ENCODE measurements at regions not wholly inside any gene's neighbourhood (a gene's known extent, or its start where the extent isn't known, plus 50 kb on each side); places are given as distances from the start of the nearest gene placed in this dataset.

GRCh38 chrX:68908071-68908470 is 79.2 kb downstream of the EFNB1 start:
- TF ChIP-seq CTCF (IDR thresholded peaks at IDR 0.05), result no peak
- H3K4me3 ChIP-seq, result no peak overlapping the region
- intact Hi-C loops (cut with DNase I), result no loop called here

GRCh38 chrX:68902706-68903504 is 74.1 kb downstream of the EFNB1 start:
- no peak for TF ChIP-seq CTCF (IDR thresholded peaks at IDR 0.05)
- Histone ChIP-seq H3K27ac (no peak overlapping the region), H3K36me3 (no peaks in the 10 kb centered on the region), H3K9ac (ENCODE audit: low read depth in 2 of 2, low read length in 2 of 2) (no peak overlapping the region), H3K4me3 (no peak overlapping the region), H3K4me1 (no peaks in the 10 kb centered on the region), H3K27me3 (no peaks in the 10 kb centered on the region), H3K9me3 (no peaks in the 10 kb centered on the region)
- intact Hi-C loops (cut with DNase I), result no loop called here
- DNase-seq, result no peak

More at GRCh38 chrX:68908071-68908470, 79.2 kb downstream of the EFNB1 start:
- Histone ChIP-seq H3K9me3 (no peaks in the 10 kb centered on the region), H3K27me3 (no peaks in the 10 kb centered on the region), H3K36me3 (no peaks in the 10 kb centered on the region), H3K27ac (no peak overlapping the region), H3K4me1 (no peaks in the 10 kb centered on the region), H3K9ac (ENCODE audit: low read depth in 2 of 2, low read length in 2 of 2) (no peak overlapping the region)
- DNase-seq, result no peak

- TF ChIP-seq CTCF (IDR thresholded peaks at IDR 0.05), result no peak
- no peak for DNase-seq
- intact Hi-C loops (cut with DNase I), result no loop called here
Measured at GRCh38 chrX:68901519-68901918, 72.7 kb downstream of the EFNB1 start.

GRCh38 chrX:68898598-68898997 is 69.8 kb downstream of the EFNB1 start:
- Histone ChIP-seq H3K36me3 (no peaks in the 10 kb centered on the region), H3K4me3 (no peak overlapping the region), H3K9me3 (no peaks in the 10 kb centered on the region), H3K27me3 (no peaks in the 10 kb centered on the region), H3K27ac (no peak overlapping the region), H3K4me1 (no peaks in the 10 kb centered on the region), H3K9ac (ENCODE audit: low read depth in 2 of 2, low read length in 2 of 2) (no peak overlapping the region)
- intact Hi-C loops (cut with DNase I), result no loop called here
- DNase-seq, result no peak
- TF ChIP-seq CTCF (IDR thresholded peaks at IDR 0.05), result no peak

More at GRCh38 chrX:68901519-68901918, 72.7 kb downstream of the EFNB1 start:
- Histone ChIP-seq H3K4me1 (no peaks in the 10 kb centered on the region), H3K27ac (no peak overlapping the region), H3K4me3 (no peak overlapping the region), H3K9me3 (no peaks in the 10 kb centered on the region), H3K9ac (ENCODE audit: low read depth in 2 of 2, low read length in 2 of 2) (no peak overlapping the region), H3K36me3 (no peaks in the 10 kb centered on the region), H3K27me3 (no peaks in the 10 kb centered on the region)

GRCh38 chrX:68897118-68897945 is 68.5 kb downstream of the EFNB1 start:
- Histone ChIP-seq H3K27ac (no peak overlapping the region), H3K4me3 (no peak overlapping the region), H3K4me1 (no peaks in the 10 kb centered on the region), H3K9ac (ENCODE audit: low read depth in 2 of 2, low read length in 2 of 2) (no peak overlapping the region), H3K9me3 (no peaks in the 10 kb centered on the region), H3K36me3 (no peaks in the 10 kb centered on the region), H3K27me3 (no peaks in the 10 kb centered on the region)
- no peak for TF ChIP-seq CTCF (IDR thresholded peaks at IDR 0.05)
- intact Hi-C loops (cut with DNase I), result no loop called here
- DNase-seq, result no peak

Measured in colonic mucosa (tissue), 4 donors.